H9 (cell line): ENCODE measurements at regions not wholly inside any gene's neighbourhood (a gene's known extent, or its start where the extent isn't known, plus 50 kb on each side); places are given as distances from the start of the nearest gene placed in this dataset.

ENCODE experiments used
- DNase-seq: peaks from one replicate; pipeline ENCODE4 v3.0.0-alpha.2; 2017
- H2AFZ ChIP-seq: one replicate; pipeline ENCODE4 v1.6.1; 2013; ENCODE audit warnings: mild to moderate bottlenecking, low read length, control low read depth, moderate library complexity
- H2AK5ac ChIP-seq: 2 replicates; pipeline ENCODE4 v1.6.1; 2013; ENCODE audit warnings: low read length, control low read depth, mixed read lengths; ENCODE audit not compliant: insufficient read length
- H2BK120ac ChIP-seq: one replicate; pipeline ENCODE4 v1.6.1; 2013; ENCODE audit warnings: low read depth, mild to moderate bottlenecking, low read length, control low read depth, inconsistent platforms; ENCODE audit not compliant: poor library complexity, severe bottlenecking
- H2BK12ac ChIP-seq: 2 replicates; pipeline ENCODE4 v1.6.1; 2013; ENCODE audit warnings: low read length, control low read depth, mixed read lengths, low read depth; ENCODE audit not compliant: insufficient read length
- H2BK15ac ChIP-seq: 2 replicates; pipeline ENCODE4 v1.6.1; 2013; ENCODE audit warnings: low read depth, low read length, control low read depth
- H2BK20ac ChIP-seq: one replicate; pipeline ENCODE4 v1.6.1; 2013; ENCODE audit warnings: low read depth, mild to moderate bottlenecking, low read length, control low read depth, inconsistent platforms; ENCODE audit not compliant: poor library complexity, severe bottlenecking
- H2BK5ac ChIP-seq: 2 replicates; pipeline ENCODE4 v1.6.1; 2013; ENCODE audit warnings: low read length, control low read depth, mixed read lengths; ENCODE audit not compliant: insufficient read length
- H3K14ac ChIP-seq: 2 replicates; pipeline ENCODE4 v1.6.1; 2013; ENCODE audit warnings: low read length, control low read depth; ENCODE audit not compliant: insufficient read depth
- H3K18ac ChIP-seq: 2 replicates; pipeline ENCODE4 v1.6.1; 2013; ENCODE audit warnings: low read depth, mild to moderate bottlenecking, mixed read lengths, low read length, control low read depth; ENCODE audit not compliant: insufficient read length
- H3K23ac ChIP-seq: 2 replicates; pipeline ENCODE4 v1.6.1; 2013; ENCODE audit warnings: low read length, control low read depth, mixed read lengths, low read depth; ENCODE audit not compliant: insufficient read length
- H3K23me2 ChIP-seq: 2 replicates; pipeline ENCODE4 v1.6.1; 2013; ENCODE audit warnings: low read depth, mild to moderate bottlenecking, mixed read lengths, low read length, control low read depth; ENCODE audit not compliant: insufficient read length, poor library complexity, severe bottlenecking
- H3K27ac ChIP-seq: 2 replicates; pipeline ENCODE4 v1.5.1; 2013; ENCODE audit warnings: low read length, control low read depth, mixed read lengths, low read depth; ENCODE audit not compliant: insufficient read length
- H3K27me3 ChIP-seq: 2 replicates; pipeline ENCODE4 v1.6.1; 2013; ENCODE audit warnings: low read length, control low read depth, inconsistent platforms; ENCODE audit not compliant: insufficient read depth
- H3K4ac ChIP-seq: 2 replicates; pipeline ENCODE4 v1.6.1; 2013; ENCODE audit warnings: low read depth, mild to moderate bottlenecking, control low read depth, inconsistent platforms, low read length, moderate library complexity
- H3K4me1 ChIP-seq: 2 replicates; pipeline ENCODE4 v1.6.1; 2013; ENCODE audit warnings: low read length, control low read depth, inconsistent platforms; ENCODE audit not compliant: insufficient read depth
- H3K4me2 ChIP-seq: 2 replicates; pipeline ENCODE4 v1.6.1; 2013; ENCODE audit warnings: low read length, control low read depth, mixed read lengths; ENCODE audit not compliant: insufficient read length, insufficient read depth
- H3K56ac ChIP-seq: 2 replicates; pipeline ENCODE4 v1.6.1; 2013; ENCODE audit warnings: low read depth, mild to moderate bottlenecking, mixed read lengths, low read length, control low read depth; ENCODE audit not compliant: insufficient read length
- H3K79me1 ChIP-seq: 2 replicates; pipeline ENCODE4 v1.6.1; 2013; ENCODE audit warnings: low read depth, mild to moderate bottlenecking, moderate library complexity, low read length, control low read depth, inconsistent platforms; ENCODE audit not compliant: insufficient read depth, poor library complexity, severe bottlenecking
- H3K79me2 ChIP-seq: 2 replicates; pipeline ENCODE4 v1.6.1; 2013; ENCODE audit warnings: low read length, control low read depth, inconsistent platforms; ENCODE audit not compliant: insufficient read depth
- H3K9ac ChIP-seq: 2 replicates; pipeline ENCODE4 v1.6.1; 2013; ENCODE audit warnings: low read length, control low read depth, mixed read lengths; ENCODE audit not compliant: insufficient read length; ENCODE audit errors: extremely low read depth
- H3K9me3 ChIP-seq: one replicate; pipeline ENCODE4 v1.6.1; 2013; ENCODE audit warnings: low read depth, low read length, inconsistent platforms; ENCODE audit not compliant: control insufficient read depth
- H3T11ph ChIP-seq: one replicate; pipeline ENCODE4 v1.6.1; 2013; ENCODE audit warnings: mild to moderate bottlenecking, low read length, control low read depth, inconsistent platforms
- H4K20me1 ChIP-seq: one replicate; pipeline ENCODE4 v1.6.1; 2013; ENCODE audit not compliant: control insufficient read depth, insufficient read length, insufficient read depth
- H4K5ac ChIP-seq: 2 replicates; pipeline ENCODE4 v1.6.1; 2013; ENCODE audit warnings: low read depth, mild to moderate bottlenecking, mixed read lengths, low read length, control low read depth; ENCODE audit not compliant: insufficient read length
- H4K8ac ChIP-seq: replicated peaks from 2 replicates; pipeline ENCODE4 v1.6.1; 2013; ENCODE audit warnings: low read length, control low read depth, mixed read lengths, low read depth; ENCODE audit not compliant: insufficient read length
- H4K91ac ChIP-seq: 2 replicates; pipeline ENCODE4 v1.6.1; 2013; ENCODE audit warnings: low read depth, mild to moderate bottlenecking, moderate library complexity, mixed read lengths, low read length, control low read depth; ENCODE audit not compliant: insufficient read length
- H3K27ac Mint-ChIP-seq, 3 experiments: 2 replicates in 2 of 3; 3 replicates in 1 of 3; pipeline ENCODE4 v1.8.0; 2020 to 2021; ENCODE audit warnings: mixed read lengths in 3 of 3, mild to moderate bottlenecking in 1 of 3, moderate library complexity in 1 of 3
- H3K27me3 Mint-ChIP-seq: 2 replicates; pipeline ENCODE4 v1.8.0; 2021; ENCODE audit warnings: low read depth, mild to moderate bottlenecking, moderate library complexity, mixed read lengths
- H3K36me3 Mint-ChIP-seq, 3 experiments: 2 replicates in 2 of 3; 3 replicates in 1 of 3; pipeline ENCODE4 v1.8.0; 2020 to 2021; ENCODE audit warnings: low read depth in 3 of 3, mixed read lengths in 3 of 3; ENCODE audit not compliant: insufficient read depth in 1 of 3
- H3K4me1 Mint-ChIP-seq, 2 experiments: 2 replicates each; pipeline ENCODE4 v1.8.0; 2020; ENCODE audit warnings: mixed read lengths in 2 of 2
- H3K4me3 Mint-ChIP-seq, 2 experiments: 2 replicates in 1 of 2; 3 replicates in 1 of 2; pipeline ENCODE4 v1.8.0; 2020 to 2021; ENCODE audit warnings: mild to moderate bottlenecking in 2 of 2, mixed read lengths in 2 of 2, moderate library complexity in 1 of 2
- H3K9me3 Mint-ChIP-seq, 2 experiments: 2 replicates in 1 of 2; 3 replicates in 1 of 2; pipeline ENCODE4 v1.8.0; 2020; ENCODE audit warnings: mild to moderate bottlenecking in 2 of 2, mixed read lengths in 2 of 2, moderate library complexity in 1 of 2
- CTCF ChIP-seq: fragments of 200-600 bp; sonication (generic); conservative IDR thresholded peaks from 3 replicates; pipeline ENCODE4 v1.8.0; 2021; ENCODE audit warnings: antibody characterized with exemption, mild to moderate bottlenecking

GRCh38 chr3:35565048-35565447 is 74.3 kb upstream of the ARPP21 start:
- H3K9me3 ChIP-seq = no peaks in the 10 kb centered on the region
- no peak overlapping the region for H3K27ac ChIP-seq
- no peak for TF ChIP-seq CTCF
- H3K56ac ChIP-seq = no peak overlapping the region
- no peaks in the 10 kb centered on the region for H3K79me2 ChIP-seq
- no peak overlapping the region for H4K5ac ChIP-seq
- Mint-ChIP-seq H3K27ac (no peak overlapping the region), H3K4me1 (no peaks in the 10 kb centered on the region), H3K9me3 (no peaks in the 10 kb centered on the region), H3K36me3 (no peaks in the 10 kb centered on the region), H3K27me3 (no peaks in the 10 kb centered on the region), H3K4me3 (no peak overlapping the region)
- no peaks in the 10 kb centered on the region for H3K79me1 ChIP-seq
- no peak overlapping the region for H3T11ph ChIP-seq
- DNase-seq = no peak
- H2AK5ac ChIP-seq = no peak overlapping the region
- no peak overlapping the region for H2BK15ac ChIP-seq
- H3K9ac ChIP-seq = no peak overlapping the region
- H3K18ac ChIP-seq = no peak overlapping the region
- H2BK5ac ChIP-seq = no peak overlapping the region
- no peaks in the 10 kb centered on the region for H4K20me1 ChIP-seq
- no peak overlapping the region for H3K23ac ChIP-seq
- H3K14ac ChIP-seq = no peak overlapping the region
- H2AFZ ChIP-seq = no peak overlapping the region
- H2BK20ac ChIP-seq = no peak overlapping the region
- no peaks in the 10 kb centered on the region for H3K4me1 ChIP-seq
- H2BK12ac ChIP-seq = no peak overlapping the region
- no peaks in the 10 kb centered on the region for H3K23me2 ChIP-seq
- no peaks in the 10 kb centered on the region for H3K27me3 ChIP-seq
- no peak overlapping the region for H4K91ac ChIP-seq
- H3K4ac ChIP-seq = no peak overlapping the region
- H2BK120ac ChIP-seq = no peak overlapping the region
- H3K4me2 ChIP-seq = no peak overlapping the region
- no peak overlapping the region for H4K8ac ChIP-seq
